Ascending aorta (tissue), 2 donors: ENCODE measurements at regions not wholly inside any gene's neighbourhood (a gene's known extent, or its start where the extent isn't known, plus 50 kb on each side); places are given as distances from the start of the nearest gene placed in this dataset.

ENCODE experiments used
- DNase-seq, 2 donors: peaks; one replicate each; pipeline ENCODE4 v3.0.0-alpha.2; 2019; ENCODE audit warnings: low spot score in 2 of 2
- H3K27ac ChIP-seq, 2 donors: fragments of 200-600 bp; sonication (generic); one replicate each; pipeline ENCODE4 v1.5.1; 2016 to 2017; ENCODE audit warnings: mild to moderate bottlenecking in 1 of 2
- H3K27me3 ChIP-seq: fragments of 200-600 bp; sonication (generic); one replicate; pipeline ENCODE4 v1.5.1; 2017
- H3K36me3 ChIP-seq, 2 donors: fragments of 200-600 bp; sonication (generic); one replicate each; pipeline ENCODE4 v1.5.1; 2016
- H3K4me1 ChIP-seq, 2 donors: fragments of 200-600 bp; sonication (generic); one replicate each; pipeline ENCODE4 v1.5.1; 2016 to 2017; ENCODE audit warnings: mild to moderate bottlenecking in 1 of 2
- H3K4me3 ChIP-seq, 2 donors: fragments of 200-600 bp; sonication (generic); one replicate each; pipeline ENCODE4 v1.5.1; 2016 to 2017; ENCODE audit warnings: mild to moderate bottlenecking in 1 of 2
- H3K9me3 ChIP-seq, 2 donors: fragments of 200-600 bp; sonication (generic); one replicate each; pipeline ENCODE4 v1.5.1; 2016
- CTCF ChIP-seq, 3 experiments: fragments of 200-600 bp in 2 of 3; fragments of 450-650 bp in 1 of 3; sonication (generic) in 2 of 3; IDR thresholded peaks; one replicate each; pipeline ENCODE4 v1.5.1; 2016 to 2019; ENCODE audit warnings: antibody characterized with exemption in 3 of 3, mild to moderate bottlenecking in 1 of 3, moderate library complexity in 1 of 3
- intact Hi-C: fragments of 100-400 bp; cut with DNase I; formaldehyde crosslinking; loops from one replicate; pipeline ENCODE4 v1.15.1; 2023

- TF ChIP-seq CTCF (IDR thresholded peaks at IDR 0.05) = no peak
- H3K9me3 ChIP-seq = no peaks in the 10 kb centered on the region
- H3K36me3 ChIP-seq = no peaks in the 10 kb centered on the region
- no peaks in the 10 kb centered on the region for H3K27me3 ChIP-seq
- H3K4me1 ChIP-seq = no peaks in the 10 kb centered on the region
- DNase-seq = no peak
- intact Hi-C loops = no loop called here
- H3K27ac ChIP-seq = no peak overlapping the region
- H3K4me3 ChIP-seq = no peak overlapping the region
Observed at GRCh38 chr9:108517651-108518365, 338.0 kb downstream of the ACTL7B start.

DNA sequence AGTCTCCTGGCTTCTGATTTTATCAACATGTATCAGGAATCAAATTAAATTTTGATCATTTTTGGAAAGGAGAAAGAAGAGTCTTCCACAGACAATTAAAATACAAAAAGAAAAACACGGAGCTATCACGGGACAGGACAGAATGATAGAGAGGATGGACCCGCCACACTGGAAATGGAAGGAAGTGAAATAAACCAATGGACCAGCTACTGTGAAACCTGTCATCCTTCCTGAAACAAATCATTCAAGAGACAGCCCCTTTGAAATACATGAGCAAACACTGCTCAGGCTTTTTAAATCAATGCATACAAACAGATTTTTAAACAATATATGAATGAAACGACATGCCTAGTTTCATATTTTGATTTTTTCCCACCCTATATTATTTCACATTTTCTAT lies 339.4 kb downstream of the ACTL7B start:
- Histone ChIP-seq H3K27ac (no peak overlapping the region), H3K36me3 (no peaks in the 10 kb centered on the region), H3K27me3 (no peaks in the 10 kb centered on the region), H3K9me3 (no peaks in the 10 kb centered on the region), H3K4me1 (no peaks in the 10 kb centered on the region), H3K4me3 (no peak overlapping the region)
- TF ChIP-seq CTCF (IDR thresholded peaks at IDR 0.05) = no peak
- DNase-seq = no peak
- intact Hi-C loops = no loop called here

- intact Hi-C loops = no loop called here
- DNase-seq = no peak
- H3K36me3 ChIP-seq = no peaks in the 10 kb centered on the region
- no peak for TF ChIP-seq CTCF (IDR thresholded peaks at IDR 0.05)
- no peak overlapping the region for H3K27ac ChIP-seq
- no peaks in the 10 kb centered on the region for H3K4me1 ChIP-seq
- H3K9me3 ChIP-seq = no peaks in the 10 kb centered on the region
- no peaks in the 10 kb centered on the region for H3K27me3 ChIP-seq
- H3K4me3 ChIP-seq = no peak overlapping the region
Observed at GRCh38 chr9:108515856-108516255, 339.9 kb downstream of the ACTL7B start.

DNA sequence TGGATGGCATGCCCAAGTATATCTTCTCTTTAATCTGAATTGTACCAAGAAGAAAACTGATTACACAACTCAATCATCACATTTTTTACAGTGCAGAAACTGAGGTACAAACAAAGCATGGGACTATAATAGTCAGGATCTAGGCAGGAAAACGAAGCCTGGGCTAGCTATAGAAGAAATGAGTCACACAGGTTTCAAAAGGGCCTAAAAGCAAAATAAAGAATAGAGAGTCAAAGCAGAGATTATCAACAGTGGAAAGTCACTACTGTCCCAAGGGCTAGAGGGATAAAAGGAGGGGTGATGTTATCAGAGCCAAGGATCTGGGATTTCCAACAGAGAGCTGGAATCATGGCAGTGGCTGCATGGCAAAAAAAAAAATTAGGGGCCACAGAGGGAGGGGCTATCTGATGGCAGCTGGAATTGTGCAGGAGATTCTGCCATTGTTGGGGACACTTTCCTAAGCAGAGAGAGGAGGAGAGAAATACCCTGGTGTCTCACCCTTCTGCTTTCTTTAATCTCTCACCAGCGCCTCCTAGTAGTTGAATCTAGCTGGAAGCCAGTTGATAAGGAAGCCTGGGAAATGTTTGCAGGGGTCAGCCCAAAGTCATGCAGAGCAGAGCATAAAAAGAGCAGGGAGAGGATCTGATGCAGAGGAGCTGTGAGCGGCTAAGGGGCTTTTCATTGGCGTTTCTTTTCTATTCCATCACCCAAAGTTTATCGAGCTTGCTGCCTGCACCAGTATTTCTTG lies 343.2 kb downstream of the ACTL7B start:
- no peaks in the 10 kb centered on the region for H3K36me3 ChIP-seq
- no peaks in the 10 kb centered on the region for H3K9me3 ChIP-seq
- no peaks in the 10 kb centered on the region for H3K4me1 ChIP-seq
- intact Hi-C loops = no loop called here
- no peak overlapping the region for H3K4me3 ChIP-seq
- no peak for DNase-seq
- no peaks in the 10 kb centered on the region for H3K27me3 ChIP-seq
- no peak for TF ChIP-seq CTCF (IDR thresholded peaks at IDR 0.05)
- no peak overlapping the region for H3K27ac ChIP-seq

- Histone ChIP-seq H3K27ac (no peak overlapping the region), H3K36me3 (no peaks in the 10 kb centered on the region), H3K9me3 (no peaks in the 10 kb centered on the region), H3K4me3 (no peak overlapping the region), H3K4me1 (no peaks in the 10 kb centered on the region), H3K27me3 (no peaks in the 10 kb centered on the region)
- TF ChIP-seq CTCF (IDR thresholded peaks at IDR 0.05) = no peak
- intact Hi-C loops = no loop called here
- no peak for DNase-seq
Observed at GRCh38 chr9:108511307-108511706, 344.5 kb downstream of the ACTL7B start.
